ENCODE measurements at regions not wholly inside any gene's neighbourhood (a gene's known extent, or its start where the extent isn't known, plus 50 kb on each side); places are given as distances from the start of the nearest gene placed in this dataset.

- no peak overlapping the region for H3K4me3 ChIP-seq
- 95% methylated on average over 3 of the region's 3 CpGs for WGBS (ENCODE audit: low lambda C conversion rate, missing lambda C conversion rate)
Observed at GRCh38 chr10:16256336-16256735, 180.5 kb upstream of the PTER start.

DNA sequence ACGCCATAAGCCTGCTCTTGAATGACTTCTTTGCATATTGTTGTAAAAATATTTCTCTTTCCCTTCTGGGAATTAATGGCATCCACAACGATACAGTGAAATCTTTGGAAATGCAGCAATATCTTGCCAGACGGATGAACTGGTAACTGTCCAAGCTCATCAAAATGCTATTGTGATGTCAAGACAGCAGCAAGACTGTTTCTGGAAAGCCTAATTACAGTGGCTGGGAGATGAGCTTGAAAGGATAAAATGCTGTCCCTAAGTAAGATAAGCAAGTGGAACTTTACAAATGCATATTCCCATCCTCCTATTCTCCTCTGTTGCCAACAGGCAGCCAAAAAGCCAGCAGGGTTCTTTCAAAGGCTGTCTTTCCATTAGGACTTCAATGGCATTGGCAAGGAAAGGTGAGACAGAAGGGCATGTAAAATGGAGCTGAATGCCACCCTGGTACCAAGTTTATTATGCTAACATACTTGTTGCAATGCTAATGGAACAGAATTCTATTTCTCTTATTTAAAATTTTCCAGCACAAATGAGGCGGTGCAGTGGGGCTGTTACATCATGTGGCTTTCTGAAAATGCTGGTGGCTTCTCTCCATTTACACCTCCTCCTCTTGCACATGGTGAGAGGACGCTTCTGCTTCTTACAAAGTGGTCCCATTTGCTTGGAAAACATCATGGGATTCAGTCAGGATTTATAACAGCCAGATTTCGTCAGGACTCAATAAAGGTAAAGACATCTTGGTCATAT lies 178.3 kb upstream of the PTER start:
- Histone ChIP-seq H3K36me3 (replicated peaks; ENCODE audit: insufficient read depth, low read depth) (no peaks in the 10 kb centered on the region), H3K79me2 (no peaks in the 10 kb centered on the region), H4K20me1 (ENCODE audit: insufficient read depth, poor library complexity, severe bottlenecking) (no peaks in the 10 kb centered on the region), H3K4me1 (ENCODE audit: insufficient read depth) (no peaks in the 10 kb centered on the region), H3K9me3 (ENCODE audit: low read depth) (no peaks in the 10 kb centered on the region), H3K27me3 (no peaks in the 10 kb centered on the region), H3K27ac (no peak overlapping the region), H3K4me3 (no peak overlapping the region), H3K9me2 (replicated peaks; ENCODE audit: insufficient read depth) (no peaks in the 10 kb centered on the region), H3K4me2 (no peak overlapping the region), H2AFZ (no peak overlapping the region)
- DNase-seq (ENCODE audit: low spot score) = no peak
- no peak for TF ChIP-seq CTCF (IDR thresholded peaks at IDR 0.05; ENCODE audit: poor library complexity)
- TF ChIP-seq EZH2 (IDR thresholded peaks at IDR 0.05; ENCODE audit: borderline replicate concordance) = no peak
- TF ChIP-seq EZH2phosphoT487 (IDR thresholded peaks at IDR 0.05; ENCODE audit: low read depth, severe bottlenecking, unreplicated experiment) = no peak
- 78% methylated on average over 6 of the region's 6 CpGs for WGBS (ENCODE audit: low lambda C conversion rate, missing lambda C conversion rate)

More at GRCh38 chr10:16256336-16256735, 180.5 kb upstream of the PTER start:
- Histone ChIP-seq H3K9me3 (ENCODE audit: low read depth) (no peaks in the 10 kb centered on the region), H3K79me2 (no peaks in the 10 kb centered on the region), H3K9me2 (replicated peaks; ENCODE audit: insufficient read depth) (no peaks in the 10 kb centered on the region), H4K20me1 (ENCODE audit: insufficient read depth, poor library complexity, severe bottlenecking) (no peaks in the 10 kb centered on the region), H3K4me2 (no peak overlapping the region), H3K36me3 (replicated peaks; ENCODE audit: insufficient read depth, low read depth) (no peaks in the 10 kb centered on the region), H3K27ac (no peak overlapping the region), H3K4me1 (ENCODE audit: insufficient read depth) (no peaks in the 10 kb centered on the region), H3K27me3 (no peaks in the 10 kb centered on the region), H2AFZ (no peak overlapping the region)
- DNase-seq (ENCODE audit: low spot score) = no peak
- TF ChIP-seq CTCF (IDR thresholded peaks at IDR 0.05; ENCODE audit: poor library complexity) = no peak
- no peak for TF ChIP-seq EZH2 (IDR thresholded peaks at IDR 0.05; ENCODE audit: borderline replicate concordance)
- TF ChIP-seq EZH2phosphoT487 (IDR thresholded peaks at IDR 0.05; ENCODE audit: low read depth, severe bottlenecking, unreplicated experiment) = no peak

DNA sequence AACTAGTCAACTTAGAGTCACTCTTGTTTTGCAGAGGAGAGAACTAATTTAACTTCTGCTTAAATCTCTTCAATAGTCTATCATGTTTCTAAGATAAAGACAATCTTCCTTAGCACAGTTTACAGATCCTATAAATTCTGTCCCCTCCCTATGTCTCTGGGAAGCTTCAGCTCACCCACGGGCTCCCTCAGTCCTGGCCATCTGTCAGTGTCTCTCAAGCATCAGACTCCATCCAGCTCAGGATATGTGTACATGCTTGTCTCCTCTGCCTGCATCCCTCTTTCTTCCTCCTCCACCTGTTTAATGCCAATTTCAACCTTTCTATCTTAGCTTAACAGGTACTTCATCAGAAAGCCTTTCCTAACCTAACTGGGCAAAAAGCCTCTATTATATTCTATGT lies 177.1 kb upstream of the PTER start:
- no peaks in the 10 kb centered on the region for H3K27me3 ChIP-seq
- no peaks in the 10 kb centered on the region for H3K4me1 ChIP-seq (ENCODE audit: insufficient read depth)
- TF ChIP-seq CTCF (IDR thresholded peaks at IDR 0.05; ENCODE audit: poor library complexity) (no peak), EZH2 (IDR thresholded peaks at IDR 0.05; ENCODE audit: borderline replicate concordance) (no peak), EZH2phosphoT487 (IDR thresholded peaks at IDR 0.05; ENCODE audit: low read depth, severe bottlenecking, unreplicated experiment) (no peak)
- H3K9me3 ChIP-seq (ENCODE audit: low read depth) = no peaks in the 10 kb centered on the region
- DNase-seq (ENCODE audit: low spot score) = no peak
- H4K20me1 ChIP-seq (ENCODE audit: insufficient read depth, poor library complexity, severe bottlenecking) = no peaks in the 10 kb centered on the region
- no peak overlapping the region for H2AFZ ChIP-seq
- H3K36me3 ChIP-seq (replicated peaks; ENCODE audit: insufficient read depth, low read depth) = no peaks in the 10 kb centered on the region
- H3K79me2 ChIP-seq = no peaks in the 10 kb centered on the region
- H3K4me2 ChIP-seq = no peak overlapping the region
- no peaks in the 10 kb centered on the region for H3K9me2 ChIP-seq (replicated peaks; ENCODE audit: insufficient read depth)
- H3K4me3 ChIP-seq = no peak overlapping the region
- 42% methylated on average over 1 of the region's 1 CpG for WGBS (ENCODE audit: low lambda C conversion rate, missing lambda C conversion rate)
- H3K27ac ChIP-seq = no peak overlapping the region

Measured in hepatocyte (in vitro differentiated cells).